Common myeloid progenitor, CD34-positive (primary cell): ENCODE measurements at regions not wholly inside any gene's neighbourhood (a gene's known extent, or its start where the extent isn't known, plus 50 kb on each side); places are given as distances from the start of the nearest gene placed in this dataset.

ENCODE experiments used
- CTCF ChIA-PET: fragments of 350-600 bp; sonication (Branson Sonifier 250); formaldehyde crosslinking; loops from one replicate; lab custom pipeline; 2021; ENCODE audit warnings: antibody characterized with exemption; lab: Charles Lee
- POLR2A ChIA-PET: fragments of 350-600 bp; sonication (Branson Sonifier 250); formaldehyde crosslinking; loops from one replicate; lab custom pipeline; 2021; ENCODE audit warnings: antibody characterized with exemption; lab: Charles Lee
- DNase-seq, 3 donors: peaks; one replicate each; pipeline versions ENCODE4 v3.0.0 to v3.0.0-alpha.2; 2013
- H3K27ac ChIP-seq, 2 experiments: 1 replicate in 1 of 2; 2 replicates in 1 of 2; pipeline ENCODE4 v1.7.0; 2013; ENCODE audit warnings: inconsistent platforms in 2 of 2, low read length in 2 of 2, mild to moderate bottlenecking in 2 of 2, low read depth in 1 of 2, moderate library complexity in 1 of 2; ENCODE audit not compliant: severe bottlenecking in 2 of 2, insufficient read depth in 1 of 2, poor library complexity in 1 of 2
- H3K27me3 ChIP-seq, 5 experiments: replicated peaks in 2 of 5; 1 replicate in 3 of 5; 2 replicates in 2 of 5; pipeline versions ENCODE4 v1.6.1 to v1.7.0; 2013; ENCODE audit warnings: low read length in 4 of 5, mild to moderate bottlenecking in 2 of 5, moderate library complexity in 2 of 5, inconsistent platforms in 1 of 5; ENCODE audit not compliant: insufficient read depth in 5 of 5, control insufficient read depth in 4 of 5
- H3K36me3 ChIP-seq, 4 experiments: 1 replicate in 2 of 4; 2 replicates in 2 of 4; pipeline versions ENCODE4 v1.6.1 to v1.7.0; 2013; ENCODE audit warnings: low read length in 3 of 4, control low read depth in 1 of 4, mild to moderate bottlenecking in 1 of 4; ENCODE audit not compliant: control insufficient read depth in 4 of 4, insufficient read depth in 4 of 4
- H3K4me1 ChIP-seq, 4 experiments: 1 replicate in 3 of 4; 2 replicates in 1 of 4; pipeline versions ENCODE4 v1.6.1 to v1.7.1; 2013; ENCODE audit warnings: low read length in 3 of 4, mild to moderate bottlenecking in 3 of 4, control low read depth in 1 of 4, inconsistent platforms in 1 of 4, moderate library complexity in 1 of 4; ENCODE audit not compliant: control insufficient read depth in 4 of 4, insufficient read depth in 4 of 4; ENCODE audit errors: control extremely low read depth in 1 of 4
- H3K4me3 ChIP-seq, 7 experiments: 1 replicate in 4 of 7; 2 replicates in 3 of 7; pipeline versions ENCODE4 v1.5.1 to v1.7.0; 2013; ENCODE audit warnings: mild to moderate bottlenecking in 7 of 7, low read length in 6 of 7, moderate library complexity in 6 of 7, inconsistent platforms in 2 of 7, low read depth in 2 of 7, control low read depth in 1 of 7; ENCODE audit not compliant: insufficient read depth in 4 of 7, control insufficient read depth in 1 of 7; ENCODE audit errors: extremely low read depth in 1 of 7
- H3K9me3 ChIP-seq, 5 experiments: 1 replicate in 4 of 5; 2 replicates in 1 of 5; pipeline versions ENCODE4 v1.6.1 to v1.7.1; 2013; ENCODE audit warnings: low read length in 4 of 5, mild to moderate bottlenecking in 2 of 5, inconsistent platforms in 1 of 5, low read depth in 1 of 5, moderate library complexity in 1 of 5; ENCODE audit not compliant: control insufficient read depth in 4 of 5, insufficient read depth in 2 of 5; ENCODE audit errors: control extremely low read depth in 1 of 5
- WGBS: methylation state at CpG from one replicate; pipeline ENCODE4 v1.1.5; 2013; ENCODE audit not compliant: insufficient coverage; 5-methylcytosine and 5-hydroxymethylcytosine counted together

DNA sequence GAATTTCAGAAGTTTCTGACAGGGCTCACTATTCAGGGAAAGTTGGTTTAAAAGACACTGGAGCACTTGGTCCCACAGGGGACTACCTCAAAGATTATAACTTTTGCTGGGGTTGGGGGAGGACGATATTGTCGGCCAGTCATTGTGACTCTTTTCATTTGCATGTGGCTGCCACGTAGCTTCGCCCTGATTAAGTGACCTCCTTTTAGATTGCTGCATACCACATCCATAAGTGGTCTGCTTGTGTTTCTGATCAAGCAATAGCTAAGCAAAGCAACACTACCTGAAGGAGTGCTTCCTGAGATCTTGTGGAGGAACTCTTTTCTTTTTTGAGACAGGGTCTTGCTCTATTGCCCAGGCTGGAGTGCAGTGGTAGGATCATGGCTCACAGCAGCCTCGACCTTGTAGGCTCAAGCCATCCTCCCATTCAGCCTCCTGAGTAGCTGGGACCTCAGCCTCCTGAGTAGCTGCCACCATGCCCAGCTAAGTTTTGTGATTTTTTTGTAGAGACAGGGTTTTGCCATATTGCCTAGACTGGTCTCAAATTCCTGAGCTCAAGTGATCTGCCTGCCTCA lies 691.3 kb downstream of the EPM2A start:
- no peak overlapping the region for H3K4me3 ChIP-seq
- H3K9me3 ChIP-seq = no peaks in the 10 kb centered on the region
- no peaks in the 10 kb centered on the region for H3K36me3 ChIP-seq
- ChIA-PET POLR2A (no interaction called here), CTCF (interaction anchor here (1.1 kb wide), 1 partner anchor 18 kb away, joined by 3 read pairs; no protein-coding TSS in a partner anchor)
- DNase-seq = no peak
- H3K27ac ChIP-seq = no peak overlapping the region
- no peaks in the 10 kb centered on the region for H3K27me3 ChIP-seq
- WGBS = 100% methylated on average over 5 of the region's 5 CpGs
- peaks cover 3 to 13% (median 8%) of the 10 kb centered on the region in 4 experiments for H3K4me1 ChIP-seq

DNA sequence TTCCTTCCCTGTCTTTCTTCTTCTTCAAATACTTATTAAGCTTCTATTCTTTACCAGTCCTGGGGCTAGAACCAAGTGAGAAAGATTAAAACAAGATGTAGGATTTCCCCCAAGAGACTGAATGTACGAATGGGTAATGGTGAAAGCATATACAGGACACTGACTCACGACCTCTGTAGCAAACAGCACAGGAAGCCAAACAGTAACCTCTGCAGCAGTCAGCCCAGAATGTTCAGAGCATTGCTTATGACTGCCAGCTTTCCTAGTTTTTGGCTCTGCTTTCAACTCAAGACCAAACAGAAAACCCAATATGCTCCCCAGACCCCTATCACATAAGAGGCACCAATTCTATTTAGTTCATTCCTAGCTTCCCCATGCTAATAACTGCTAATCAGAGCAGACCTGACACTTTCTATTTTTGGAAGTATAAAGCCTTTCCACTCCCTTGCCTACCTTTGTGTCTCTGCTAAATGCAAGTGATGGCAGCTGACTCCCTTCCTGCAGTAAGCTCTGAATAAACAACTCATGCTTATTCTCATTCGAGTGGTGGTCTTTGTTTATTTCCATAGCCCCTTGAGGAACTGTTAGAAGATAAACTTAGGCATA lies 690.6 kb downstream of the EPM2A start:
- ChIA-PET POLR2A (no interaction called here), CTCF (interaction anchor here (1.1 kb wide), 1 partner anchor 18 kb away, joined by 3 read pairs; no protein-coding TSS in a partner anchor)
- H3K4me3 ChIP-seq = no peak overlapping the region
- 23% methylated on average over 2 of the region's 3 CpGs for WGBS
- H3K36me3 ChIP-seq = no peaks in the 10 kb centered on the region
- H3K9me3 ChIP-seq = no peaks in the 10 kb centered on the region
- no peak overlapping the region for H3K27ac ChIP-seq
- H3K27me3 ChIP-seq = no peaks in the 10 kb centered on the region
- peaks cover 3 to 13% (median 8%) of the 10 kb centered on the region in 4 experiments for H3K4me1 ChIP-seq
- DNase-seq = peak in 2 of 3 donors; percentile 36 to 48

DNA sequence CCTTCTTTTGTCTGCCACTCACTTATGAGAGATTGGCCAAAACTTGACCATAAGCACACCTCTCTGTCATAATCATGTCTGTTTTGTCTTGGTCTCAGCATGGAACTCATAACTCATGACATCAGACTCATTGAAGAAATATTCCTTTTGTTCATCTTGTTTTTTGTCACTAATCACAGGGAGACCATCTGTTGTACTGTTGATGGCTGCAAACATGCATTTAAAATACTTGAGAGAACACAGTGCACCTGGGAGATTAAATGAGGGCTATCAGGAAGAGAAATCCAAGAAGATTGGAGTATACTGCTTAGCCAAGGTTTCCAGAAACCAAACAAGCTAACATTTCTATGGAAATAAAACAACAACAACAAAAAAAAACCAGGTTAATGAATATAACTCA lies 689.7 kb downstream of the EPM2A start:
- Histone ChIP-seq H3K4me3 (no peak overlapping the region), H3K4me1 (peaks cover 3 to 13% (median 8%) of the 10 kb centered on the region in 4 experiments), H3K9me3 (no peaks in the 10 kb centered on the region), H3K36me3 (peaks cover 0 to 2% (median 0%) of the 10 kb centered on the region in 4 experiments), H3K27me3 (no peaks in the 10 kb centered on the region), H3K27ac (no peak overlapping the region)
- ChIA-PET CTCF (no interaction called here), POLR2A (no interaction called here)
- DNase-seq = no peak

GRCh38 chr6:145047891-145048290 lies 687.4 kb downstream of the EPM2A start:
- Histone ChIP-seq H3K27ac (no peak overlapping the region), H3K4me1 (peaks cover 3 to 13% (median 8%) of the 10 kb centered on the region in 4 experiments), H3K27me3 (no peaks in the 10 kb centered on the region), H3K4me3 (no peak overlapping the region), H3K9me3 (no peaks in the 10 kb centered on the region), H3K36me3 (peaks cover 0 to 2% (median 0%) of the 10 kb centered on the region in 4 experiments)
- peak; percentile 10 to 72 (median 46) for DNase-seq
- WGBS = no CpG with 5 or more reads among the region's 4 CpGs
- CTCF ChIA-PET = no interaction called here
- POLR2A ChIA-PET = no interaction called here

GRCh38 chr6:145051661-145052060 lies 683.7 kb downstream of the EPM2A start:
- H3K36me3 ChIP-seq = peaks cover 0 to 2% (median 0%) of the 10 kb centered on the region in 4 experiments
- peaks cover 0 to 5% (median 1%) of the 10 kb centered on the region in 4 experiments for H3K4me1 ChIP-seq
- 83% methylated on average over 1 of the region's 2 CpGs for WGBS
- ChIA-PET POLR2A (no interaction called here), CTCF (interaction anchor here (0.7 kb wide), 1 partner anchor 11 kb away, joined by 3 read pairs; no protein-coding TSS in a partner anchor)
- H3K27me3 ChIP-seq = no peaks in the 10 kb centered on the region
- H3K27ac ChIP-seq = no peak overlapping the region
- no peak overlapping the region for H3K4me3 ChIP-seq
- peak in 2 of 3 donors; percentile 49 for DNase-seq
- no peaks in the 10 kb centered on the region for H3K9me3 ChIP-seq

DNA sequence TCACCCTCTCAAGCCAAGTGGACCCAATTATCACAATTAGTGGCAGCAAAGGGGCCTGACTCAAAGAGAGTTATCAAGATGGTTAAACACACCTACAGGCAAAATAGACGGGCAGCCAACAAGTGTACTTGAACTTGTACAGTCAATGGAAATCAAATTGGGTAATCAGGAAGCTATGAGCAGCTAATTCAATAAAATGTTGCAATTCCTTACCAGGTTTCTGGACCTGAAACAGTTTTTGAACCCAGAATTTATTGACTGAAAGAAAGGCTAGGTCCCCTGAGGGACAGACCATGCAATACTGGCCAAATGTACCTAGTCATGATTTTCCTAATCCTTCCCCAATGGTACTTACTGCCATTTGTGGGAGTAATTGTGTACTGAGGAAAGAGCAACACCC lies 679.8 kb downstream of the EPM2A start:
- 93% methylated on average over 1 of the region's 1 CpG for WGBS
- CTCF ChIA-PET = no interaction called here
- H3K27me3 ChIP-seq = no peaks in the 10 kb centered on the region
- H3K4me3 ChIP-seq = no peak overlapping the region
- H3K27ac ChIP-seq = no peak overlapping the region
- DNase-seq = no peak
- POLR2A ChIA-PET = no interaction called here
- no peaks in the 10 kb centered on the region for H3K36me3 ChIP-seq
- no peaks in the 10 kb centered on the region for H3K9me3 ChIP-seq
- H3K4me1 ChIP-seq = no peaks in the 10 kb centered on the region

- Histone ChIP-seq H3K36me3 (no peaks in the 10 kb centered on the region), H3K9me3 (no peaks in the 10 kb centered on the region), H3K4me1 (no peaks in the 10 kb centered on the region), H3K4me3 (no peak overlapping the region), H3K27me3 (no peaks in the 10 kb centered on the region), H3K27ac (no peak overlapping the region)
- ChIA-PET POLR2A (no interaction called here), CTCF (no interaction called here)
- no CpG with 5 or more reads among the region's 1 CpG for WGBS
- no peak for DNase-seq
These were observed 674.6 kb downstream of the EPM2A start for GRCh38 chr6:145060714-145061113.
